T-helper 17 cell (primary cell): ENCODE measurements at regions not wholly inside any gene's neighbourhood (a gene's known extent, or its start where the extent isn't known, plus 50 kb on each side); places are given as distances from the start of the nearest gene placed in this dataset.

Experiments used
- ATAC-seq: fragments of 150-1000 bp; cut with Tn5 transposase; 2 replicates; pipeline ENCODE4 v1.10.0; 2021; ENCODE audit warnings: mild to moderate bottlenecking, moderate library complexity
- DNase-seq, 3 donors: peaks; one replicate each; pipeline versions ENCODE4 v3.0.0 to v3.0.0-alpha.2; 2020 to 2021
- H3K9me3 ChIP-seq: one replicate; pipeline ENCODE4 v1.7.0; 2013; ENCODE audit warnings: low read length, mild to moderate bottlenecking; ENCODE audit not compliant: control insufficient read depth, poor library complexity, severe bottlenecking
- H3K27ac Mint-ChIP-seq: one replicate; pipeline ENCODE4 v1.8.0; 2022; ENCODE audit warnings: mild to moderate bottlenecking, moderate library complexity, mixed read lengths
- H3K27me3 Mint-ChIP-seq: one replicate; pipeline ENCODE4 v1.8.0; 2022; ENCODE audit warnings: mixed read lengths
- H3K36me3 Mint-ChIP-seq: one replicate; pipeline ENCODE4 v1.8.0; 2022; ENCODE audit warnings: low read depth, mixed read lengths
- H3K4me1 Mint-ChIP-seq: one replicate; pipeline ENCODE4 v1.8.0; 2022; ENCODE audit warnings: mild to moderate bottlenecking, mixed read lengths
- H3K4me3 Mint-ChIP-seq: one replicate; pipeline ENCODE4 v1.8.0; 2022; ENCODE audit warnings: mild to moderate bottlenecking, moderate library complexity, mixed read lengths

DNA sequence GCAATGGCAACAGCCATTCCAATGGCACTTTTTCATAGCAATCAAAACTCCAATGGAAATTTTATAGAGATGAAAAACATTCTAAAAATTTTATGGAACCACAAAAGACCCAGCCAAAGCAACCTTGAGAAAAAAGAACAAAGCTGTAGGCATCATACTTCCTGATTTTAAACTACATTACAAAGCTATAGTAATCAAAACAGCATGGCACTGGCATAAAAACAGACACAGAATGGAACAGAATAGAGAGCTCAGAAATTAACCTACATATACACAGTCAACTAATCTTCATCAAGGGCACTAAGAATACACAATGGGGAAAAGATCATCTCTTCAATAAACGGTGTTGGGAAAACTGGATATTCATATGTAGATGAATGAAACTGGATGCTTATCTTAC is 401.5 kb downstream of the NPHP4 start:
- H3K36me3 Mint-ChIP-seq: peaks cover 4% of the 10 kb centered on the region
- no peak overlapping the region for H3K27ac Mint-ChIP-seq
- peaks cover 26% of the 10 kb centered on the region for H3K27me3 Mint-ChIP-seq
- H3K4me3 Mint-ChIP-seq: no peak overlapping the region
- no peak for ATAC-seq
- no peaks in the 10 kb centered on the region for H3K4me1 Mint-ChIP-seq
- no peak for DNase-seq
- no peaks in the 10 kb centered on the region for H3K9me3 ChIP-seq

GRCh38 chr1:5586629-5587028 is 405.6 kb downstream of the NPHP4 start:
- no peaks in the 10 kb centered on the region for H3K9me3 ChIP-seq
- no peak overlapping the region for H3K27ac Mint-ChIP-seq
- peaks cover 27% of the 10 kb centered on the region for H3K27me3 Mint-ChIP-seq
- peaks cover 4% of the 10 kb centered on the region for H3K36me3 Mint-ChIP-seq
- no peak for ATAC-seq
- H3K4me3 Mint-ChIP-seq: no peak overlapping the region
- DNase-seq: no peak
- H3K4me1 Mint-ChIP-seq: no peaks in the 10 kb centered on the region

DNA sequence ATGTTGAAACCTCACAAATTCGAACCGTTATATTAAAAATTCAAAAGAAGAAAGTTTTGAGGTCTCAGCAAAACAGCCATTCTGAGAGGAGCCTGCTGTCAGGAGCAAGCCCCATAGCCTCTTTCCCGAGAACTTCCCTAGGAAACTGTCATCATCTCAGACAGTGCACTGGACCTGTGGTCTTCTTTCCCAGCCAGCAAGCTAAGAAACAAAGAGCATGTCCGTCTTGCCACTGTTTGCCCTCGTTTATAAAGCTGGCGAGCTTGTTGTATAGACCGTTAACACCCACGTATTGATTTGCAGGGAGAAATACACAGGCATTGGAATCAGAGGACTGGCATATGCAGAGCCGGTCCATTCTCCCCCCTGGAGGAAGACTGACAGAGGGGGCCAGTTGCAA is 407.0 kb downstream of the NPHP4 start:
- ATAC-seq: no peak
- DNase-seq: no peak
- Mint-ChIP-seq H3K27me3 (peaks cover 40% of the 10 kb centered on the region), H3K36me3 (peaks cover 4% of the 10 kb centered on the region), H3K4me1 (no peaks in the 10 kb centered on the region), H3K27ac (no peak overlapping the region), H3K4me3 (no peak overlapping the region)
- no peaks in the 10 kb centered on the region for H3K9me3 ChIP-seq

DNA sequence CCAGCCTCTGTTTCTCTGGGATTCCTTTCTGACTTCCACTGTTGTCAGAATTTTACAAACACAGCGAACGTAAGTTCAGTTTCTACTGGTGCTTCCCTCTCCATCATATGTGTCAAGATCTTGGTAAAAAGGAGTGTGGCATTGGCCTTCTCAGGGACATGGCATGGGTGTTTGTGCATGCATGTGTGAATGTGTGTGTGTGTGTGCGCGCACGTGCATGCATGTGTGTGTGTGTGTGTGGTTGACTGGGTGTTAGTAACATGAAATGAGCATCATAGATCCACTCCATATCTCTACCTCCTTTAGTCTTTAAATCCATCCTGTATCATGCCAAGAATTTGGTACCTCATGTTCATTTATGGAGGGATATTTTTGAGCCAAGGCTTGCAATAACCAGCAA is 411.3 kb downstream of the NPHP4 start:
- DNase-seq: no peak
- Mint-ChIP-seq H3K27me3 (peaks cover 61% of the 10 kb centered on the region), H3K4me3 (no peak overlapping the region), H3K4me1 (no peaks in the 10 kb centered on the region), H3K27ac (no peak overlapping the region), H3K36me3 (peaks cover 5% of the 10 kb centered on the region)
- no peaks in the 10 kb centered on the region for H3K9me3 ChIP-seq
- no peak for ATAC-seq

DNA sequence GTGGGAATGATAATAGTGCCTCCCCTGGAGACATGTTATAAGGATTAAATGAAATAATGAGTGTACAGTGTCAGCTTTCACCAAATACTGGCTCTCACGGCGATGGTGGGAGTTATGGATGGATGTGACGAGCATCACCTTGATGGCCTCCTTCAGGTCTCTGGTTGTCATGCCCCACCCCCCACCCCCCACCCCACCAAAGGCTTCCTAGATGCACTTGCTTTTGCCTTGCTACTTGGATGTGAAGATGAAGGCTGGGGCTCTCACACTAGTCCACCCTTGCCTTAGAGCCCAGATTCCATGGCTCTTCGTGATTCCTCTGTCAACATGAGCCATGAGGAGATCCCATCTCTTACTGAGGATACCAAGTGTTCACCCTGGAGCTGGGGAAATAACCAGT is 412.3 kb downstream of the NPHP4 start:
- no peak for DNase-seq
- Mint-ChIP-seq H3K27ac (no peak overlapping the region), H3K4me3 (no peak overlapping the region), H3K36me3 (peaks cover 2% of the 10 kb centered on the region), H3K4me1 (no peaks in the 10 kb centered on the region), H3K27me3 (peaks cover 60% of the 10 kb centered on the region)
- ATAC-seq: no peak
- H3K9me3 ChIP-seq: no peaks in the 10 kb centered on the region

DNA sequence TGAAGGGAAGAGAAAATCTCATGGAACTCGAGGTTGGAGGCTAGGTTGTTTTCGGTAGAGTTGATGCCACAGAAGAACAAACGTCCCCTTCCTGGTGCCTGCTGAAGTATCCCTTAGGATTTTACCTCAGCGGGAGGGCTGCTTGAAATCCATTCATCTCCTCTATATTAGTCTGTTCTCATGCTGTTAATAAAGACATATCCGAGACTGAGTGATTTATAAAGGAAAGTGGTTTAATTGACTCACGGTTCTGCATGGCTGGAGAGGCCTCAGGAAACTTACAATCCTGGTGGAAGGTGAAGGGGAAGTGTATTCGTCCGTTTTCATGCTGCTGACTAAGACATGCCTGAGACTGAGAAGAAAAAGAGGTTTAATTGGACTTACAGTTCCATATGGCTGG is 413.5 kb downstream of the NPHP4 start:
- Mint-ChIP-seq H3K36me3 (peaks cover 2% of the 10 kb centered on the region), H3K4me3 (no peak overlapping the region), H3K27me3 (peaks cover 67% of the 10 kb centered on the region)

DNA sequence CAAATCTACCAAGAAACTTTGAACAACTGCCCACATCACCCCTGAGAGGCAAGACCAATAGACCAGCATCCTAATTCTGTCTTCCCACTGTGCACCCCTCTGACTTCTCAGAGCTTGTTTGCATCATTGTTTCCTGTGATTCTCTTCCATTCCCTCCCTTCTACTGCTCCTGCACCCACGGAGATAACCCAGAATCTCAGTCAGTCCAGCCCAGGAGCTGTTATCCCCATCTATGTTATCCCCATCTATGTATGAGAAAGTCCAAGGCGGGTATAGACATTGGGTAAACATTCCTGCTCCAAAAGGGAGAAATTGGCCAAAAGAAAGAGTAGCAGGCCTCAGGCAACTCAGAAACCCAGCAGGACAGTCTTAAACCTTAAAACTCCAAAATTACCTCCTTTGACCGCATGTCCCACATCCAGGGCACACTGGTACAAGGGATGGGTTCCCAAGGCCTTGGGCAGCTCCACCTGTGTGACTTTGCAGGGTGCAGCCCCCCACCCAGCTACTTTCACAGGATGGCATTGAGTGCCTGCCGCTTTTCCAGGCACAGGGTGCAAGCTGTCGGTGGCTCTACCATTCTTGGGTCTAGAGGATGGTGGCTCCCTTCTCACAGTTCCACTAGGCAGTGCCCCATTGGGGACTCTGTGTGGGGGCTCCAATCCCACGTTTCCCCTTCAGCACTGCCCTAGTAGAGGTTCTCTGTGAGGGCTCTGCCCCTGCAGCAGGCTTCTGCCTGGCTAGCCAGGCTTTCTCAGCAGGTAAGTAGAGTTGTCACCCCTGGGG is 414.8 kb downstream of the NPHP4 start:
- H3K27ac Mint-ChIP-seq: no peak overlapping the region
- ATAC-seq (no peak), DNase-seq (no peak)
- no peaks in the 10 kb centered on the region for H3K4me1 Mint-ChIP-seq
- H3K9me3 ChIP-seq: no peaks in the 10 kb centered on the region
- H3K4me3 Mint-ChIP-seq: no peak overlapping the region
- peaks cover 2% of the 10 kb centered on the region for H3K36me3 Mint-ChIP-seq
- peaks cover 63% of the 10 kb centered on the region for H3K27me3 Mint-ChIP-seq

More for the DNA sequence above, 413.5 kb downstream of the NPHP4 start:
- no peaks in the 10 kb centered on the region for H3K9me3 ChIP-seq
- ATAC-seq (no peak), DNase-seq (no peak)
- Mint-ChIP-seq H3K4me1 (no peaks in the 10 kb centered on the region), H3K27ac (no peak overlapping the region)

DNA sequence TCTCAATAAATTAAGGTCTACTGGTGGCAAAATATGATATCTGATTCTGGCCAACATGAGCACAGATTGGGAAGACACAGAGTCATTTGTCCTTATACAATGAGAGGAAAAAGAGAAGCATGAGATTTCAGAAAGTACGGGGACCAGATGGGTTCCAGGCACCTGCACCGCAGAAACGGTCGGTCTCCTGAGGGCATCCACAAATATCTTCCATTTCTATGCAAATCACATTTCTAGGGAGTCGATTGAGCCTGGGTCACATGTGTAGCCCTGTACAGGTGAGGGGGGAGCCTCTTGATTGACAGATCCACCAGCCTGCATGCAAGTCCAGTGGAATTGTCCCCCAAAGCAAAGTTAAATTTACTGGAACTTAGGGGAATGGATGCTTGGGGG is 415.6 kb downstream of the NPHP4 start:
- H3K27ac Mint-ChIP-seq: no peak overlapping the region
- ATAC-seq (no peak), DNase-seq (no peak)
- no peaks in the 10 kb centered on the region for H3K4me1 Mint-ChIP-seq
- H3K9me3 ChIP-seq: no peaks in the 10 kb centered on the region
- peaks cover 2% of the 10 kb centered on the region for H3K36me3 Mint-ChIP-seq
- no peak overlapping the region for H3K4me3 Mint-ChIP-seq
- H3K27me3 Mint-ChIP-seq: peaks cover 58% of the 10 kb centered on the region

GRCh38 chr1:5576011-5576672 is 416.1 kb downstream of the NPHP4 start:
- no peak overlapping the region for H3K27ac Mint-ChIP-seq
- H3K27me3 Mint-ChIP-seq: peaks cover 52% of the 10 kb centered on the region
- DNase-seq: no peak
- no peak for ATAC-seq
- peaks cover 2% of the 10 kb centered on the region for H3K36me3 Mint-ChIP-seq
- no peaks in the 10 kb centered on the region for H3K4me1 Mint-ChIP-seq
- no peaks in the 10 kb centered on the region for H3K9me3 ChIP-seq
- no peak overlapping the region for H3K4me3 Mint-ChIP-seq

GRCh38 chr1:5575396-5575940 is 416.8 kb downstream of the NPHP4 start:
- H3K9me3 ChIP-seq: no peaks in the 10 kb centered on the region
- DNase-seq (no peak), ATAC-seq (no peak)
- Mint-ChIP-seq H3K27ac (no peak overlapping the region), H3K4me3 (no peak overlapping the region), H3K27me3 (peaks cover 46% of the 10 kb centered on the region), H3K36me3 (peaks cover 2% of the 10 kb centered on the region), H3K4me1 (no peaks in the 10 kb centered on the region)

DNA sequence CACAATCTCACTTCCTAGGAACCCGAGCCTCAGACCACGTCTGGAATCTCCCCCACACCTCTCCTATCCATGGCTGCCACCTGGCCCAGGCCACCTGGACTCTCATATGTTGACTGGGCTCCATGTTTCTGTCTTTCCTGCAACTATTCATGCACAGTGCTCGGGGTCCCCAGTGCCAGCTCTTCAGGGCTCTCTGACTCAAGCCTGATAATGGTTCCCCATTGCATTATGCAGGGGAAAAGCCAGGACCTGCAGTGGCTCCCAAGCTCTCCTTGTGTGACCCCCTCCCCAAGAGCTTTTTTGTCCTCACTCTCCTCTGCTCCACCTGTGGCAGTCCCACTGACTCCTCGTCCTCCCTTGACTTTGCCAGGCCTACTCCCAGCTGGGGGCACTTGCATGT is 417.6 kb downstream of the NPHP4 start:
- peaks cover 2% of the 10 kb centered on the region for H3K36me3 Mint-ChIP-seq
- H3K4me3 Mint-ChIP-seq: peak overlapping the region; percentile 4
- no peaks in the 10 kb centered on the region for H3K9me3 ChIP-seq
- no peak for ATAC-seq
- H3K27ac Mint-ChIP-seq: no peak overlapping the region
- DNase-seq: no peak
- no peaks in the 10 kb centered on the region for H3K4me1 Mint-ChIP-seq
- H3K27me3 Mint-ChIP-seq: peaks cover 42% of the 10 kb centered on the region

- Mint-ChIP-seq H3K4me1 (no peaks in the 10 kb centered on the region), H3K27ac (no peak overlapping the region), H3K36me3 (no peaks in the 10 kb centered on the region), H3K4me3 (no peak overlapping the region), H3K27me3 (peaks cover 33% of the 10 kb centered on the region)
- H3K9me3 ChIP-seq: no peaks in the 10 kb centered on the region
- DNase-seq: no peak
- no peak for ATAC-seq
These were observed 419.4 kb downstream of the NPHP4 start for GRCh38 chr1:5572794-5573193.

- Mint-ChIP-seq H3K27ac (no peak overlapping the region), H3K4me1 (no peaks in the 10 kb centered on the region), H3K27me3 (peaks cover 29% of the 10 kb centered on the region), H3K4me3 (no peak overlapping the region), H3K36me3 (no peaks in the 10 kb centered on the region)
- no peak for DNase-seq
- H3K9me3 ChIP-seq: no peaks in the 10 kb centered on the region
- no peak for ATAC-seq
These were observed 420.3 kb downstream of the NPHP4 start for GRCh38 chr1:5571861-5572401.
